Activated B cell treated with CpG ODN at 0.5 μM for 24 hours (primary cell): ENCODE measurements at regions not wholly inside any gene's neighbourhood (a gene's known extent, or its start where the extent isn't known, plus 50 kb on each side); places are given as distances from the start of the nearest gene placed in this dataset.

Experiments used
- ATAC-seq: fragments of 200-7000 bp; cut with Tn5 transposase; one replicate; pipeline ENCODE4 v1.10.0; 2021; ENCODE audit warnings: low read depth, mild to moderate bottlenecking, moderate library complexity
- CTCF ChIA-PET: fragments of 350-600 bp; sonication (Branson Sonifier 250); formaldehyde crosslinking; loops from one replicate; lab custom pipeline; 2021; ENCODE audit warnings: antibody characterized with exemption; lab: Charles Lee
- POLR2A ChIA-PET: fragments of 350-600 bp; sonication (Branson Sonifier 250); formaldehyde crosslinking; loops from one replicate; lab custom pipeline; 2021; ENCODE audit warnings: antibody characterized with exemption; lab: Charles Lee
- DNase-seq: peaks from one replicate; pipeline ENCODE4 v3.0.0; 2022
- H3K27ac Mint-ChIP-seq: one replicate; pipeline ENCODE4 v1.8.0; 2020; ENCODE audit warnings: mixed read lengths
- H3K27me3 Mint-ChIP-seq: one replicate; pipeline ENCODE4 v1.8.0; 2021; ENCODE audit warnings: mixed read lengths
- H3K36me3 Mint-ChIP-seq: one replicate; pipeline ENCODE4 v1.8.0; 2021; ENCODE audit warnings: low read depth, mixed read lengths
- H3K4me1 Mint-ChIP-seq: one replicate; pipeline ENCODE4 v1.8.0; 2021; ENCODE audit warnings: mixed read lengths
- H3K4me3 Mint-ChIP-seq: one replicate; pipeline ENCODE4 v1.8.0; 2020; ENCODE audit warnings: mild to moderate bottlenecking, mixed read lengths
- H3K9me3 Mint-ChIP-seq: one replicate; pipeline ENCODE4 v1.8.0; 2020; ENCODE audit warnings: mixed read lengths
- intact Hi-C: fragments of 100-400 bp; cut with micrococcal nuclease; formaldehyde crosslinking; loops from one replicate; pipeline ENCODE4 v1.15.1; 2024
- TF ChIP-seq, protein P1 (sequence below): fragments of 200-600 bp; IDR thresholded peaks from one replicate; pipeline ENCODE4 v1.8.0; 2022; ENCODE audit warnings: antibody characterized with exemption, mild to moderate bottlenecking

DNA sequence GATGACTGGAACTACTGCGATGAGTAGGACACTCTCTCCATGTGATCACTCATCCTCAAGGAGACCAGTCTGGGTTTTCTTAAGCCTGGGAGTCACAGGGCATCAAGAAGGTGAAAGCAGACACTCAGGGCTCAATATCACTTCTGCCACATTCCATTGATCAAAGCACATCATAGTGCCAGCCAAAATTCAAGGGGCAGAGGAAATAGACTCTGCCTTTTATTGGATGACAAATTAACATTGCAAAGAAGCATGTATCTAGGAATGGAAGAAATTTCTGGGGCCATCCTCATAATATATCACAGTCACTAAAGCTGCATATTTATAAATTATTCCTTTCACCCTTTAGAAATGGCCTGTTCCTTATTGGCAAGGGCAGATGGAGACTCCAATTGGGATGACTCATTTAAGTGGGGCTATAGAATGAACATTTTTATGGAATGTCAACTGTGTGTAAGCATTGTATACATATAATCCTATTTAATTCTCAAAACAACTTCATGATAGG lies 114.8 kb upstream of the CDC42EP3 start:
- POLR2A ChIA-PET, result no interaction called here
- TF ChIP-seq, protein P1, sequence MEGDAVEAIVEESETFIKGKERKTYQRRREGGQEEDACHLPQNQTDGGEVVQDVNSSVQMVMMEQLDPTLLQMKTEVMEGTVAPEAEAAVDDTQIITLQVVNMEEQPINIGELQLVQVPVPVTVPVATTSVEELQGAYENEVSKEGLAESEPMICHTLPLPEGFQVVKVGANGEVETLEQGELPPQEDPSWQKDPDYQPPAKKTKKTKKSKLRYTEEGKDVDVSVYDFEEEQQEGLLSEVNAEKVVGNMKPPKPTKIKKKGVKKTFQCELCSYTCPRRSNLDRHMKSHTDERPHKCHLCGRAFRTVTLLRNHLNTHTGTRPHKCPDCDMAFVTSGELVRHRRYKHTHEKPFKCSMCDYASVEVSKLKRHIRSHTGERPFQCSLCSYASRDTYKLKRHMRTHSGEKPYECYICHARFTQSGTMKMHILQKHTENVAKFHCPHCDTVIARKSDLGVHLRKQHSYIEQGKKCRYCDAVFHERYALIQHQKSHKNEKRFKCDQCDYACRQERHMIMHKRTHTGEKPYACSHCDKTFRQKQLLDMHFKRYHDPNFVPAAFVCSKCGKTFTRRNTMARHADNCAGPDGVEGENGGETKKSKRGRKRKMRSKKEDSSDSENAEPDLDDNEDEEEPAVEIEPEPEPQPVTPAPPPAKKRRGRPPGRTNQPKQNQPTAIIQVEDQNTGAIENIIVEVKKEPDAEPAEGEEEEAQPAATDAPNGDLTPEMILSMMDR, result no peak
- CTCF ChIA-PET, result no interaction called here

DNA sequence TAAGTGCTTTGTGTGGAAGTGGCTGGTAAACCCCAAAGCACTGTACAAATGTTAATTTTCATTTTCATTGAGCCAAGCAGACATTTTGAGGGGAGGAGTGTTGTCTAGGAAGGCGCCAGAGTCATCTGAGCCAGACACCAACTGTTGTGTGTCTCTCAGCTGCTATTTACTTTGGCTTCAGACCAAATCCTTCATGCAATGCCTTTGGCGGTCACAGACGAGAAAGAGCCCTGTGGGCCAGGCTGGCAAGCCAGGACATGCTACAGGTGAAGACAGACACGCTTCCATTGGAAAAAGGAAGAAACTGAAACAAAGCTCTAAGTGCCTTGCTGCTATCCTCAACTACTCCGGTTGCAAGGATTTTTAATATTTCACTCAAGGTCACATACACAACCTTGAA lies 115.4 kb upstream of the CDC42EP3 start:
- Mint-ChIP-seq H3K4me3 (no peak overlapping the region), H3K4me1 (no peaks in the 10 kb centered on the region), H3K27me3 (no peaks in the 10 kb centered on the region), H3K36me3 (peaks cover 5% of the 10 kb centered on the region), H3K27ac (no peak overlapping the region), H3K9me3 (peaks cover 14% of the 10 kb centered on the region)
- ChIA-PET CTCF (no interaction called here), POLR2A (no interaction called here)
- intact Hi-C loops, result no loop called here
- TF ChIP-seq, protein P1, result no peak
- ATAC-seq, result no peak
- DNase-seq, result no peak

More for the DNA sequence above, 114.8 kb upstream of the CDC42EP3 start:
- Mint-ChIP-seq H3K27me3 (no peaks in the 10 kb centered on the region), H3K27ac (no peak overlapping the region), H3K4me1 (no peaks in the 10 kb centered on the region), H3K36me3 (peaks cover 5% of the 10 kb centered on the region), H3K9me3 (peaks cover 14% of the 10 kb centered on the region), H3K4me3 (no peak overlapping the region)
- DNase-seq (no peak), ATAC-seq (no peak)
- intact Hi-C loops, result no loop called here

- intact Hi-C loops, result no loop called here
- Mint-ChIP-seq H3K36me3 (peaks cover 5% of the 10 kb centered on the region), H3K9me3 (peaks cover 14% of the 10 kb centered on the region), H3K27ac (no peak overlapping the region), H3K4me3 (no peak overlapping the region), H3K27me3 (no peaks in the 10 kb centered on the region), H3K4me1 (no peaks in the 10 kb centered on the region)
- TF ChIP-seq, protein P1, result no peak
- ChIA-PET POLR2A (no interaction called here), CTCF (no interaction called here)
- DNase-seq, result no peak
- ATAC-seq, result no peak
These were observed 117.3 kb upstream of the CDC42EP3 start for GRCh38 chr2:37788602-37789209.

GRCh38 chr2:37790019-37790418 lies 118.6 kb upstream of the CDC42EP3 start:
- no peaks in the 10 kb centered on the region for H3K4me1 Mint-ChIP-seq
- peaks cover 14% of the 10 kb centered on the region for H3K9me3 Mint-ChIP-seq
- no peak for DNase-seq
- no peak for ATAC-seq
- ChIA-PET CTCF (no interaction called here), POLR2A (no interaction called here)
- peaks cover 5% of the 10 kb centered on the region for H3K36me3 Mint-ChIP-seq
- intact Hi-C loops, result no loop called here
- no peak overlapping the region for H3K4me3 Mint-ChIP-seq
- TF ChIP-seq, protein P1, result no peak
- H3K27me3 Mint-ChIP-seq, result no peaks in the 10 kb centered on the region
- H3K27ac Mint-ChIP-seq, result no peak overlapping the region

DNA sequence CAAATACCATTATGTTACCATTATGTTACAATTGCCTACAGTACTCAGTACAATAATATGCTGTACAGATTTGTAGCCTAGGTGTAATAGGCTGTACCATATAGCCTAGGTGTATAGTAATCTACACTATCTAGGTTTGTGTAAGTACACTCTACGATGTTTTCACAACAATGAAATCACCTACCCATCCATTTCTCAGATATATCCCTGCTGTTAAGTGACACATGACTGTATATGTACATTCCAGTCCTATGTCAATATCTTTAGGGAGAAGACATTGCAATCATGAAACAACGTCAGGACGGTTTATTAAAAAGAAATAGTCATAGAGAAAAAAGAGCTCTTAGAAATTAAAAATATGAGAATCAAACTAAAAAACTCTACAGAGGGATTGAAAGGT lies 119.0 kb upstream of the CDC42EP3 start:
- no peaks in the 10 kb centered on the region for H3K27me3 Mint-ChIP-seq
- TF ChIP-seq, protein P1, result no peak
- POLR2A ChIA-PET, result no interaction called here
- no peak overlapping the region for H3K27ac Mint-ChIP-seq
- peaks cover 5% of the 10 kb centered on the region for H3K36me3 Mint-ChIP-seq
- ATAC-seq, result no peak
- intact Hi-C loops, result no loop called here
- no peak overlapping the region for H3K4me3 Mint-ChIP-seq
- CTCF ChIA-PET, result no interaction called here
- DNase-seq, result no peak
- H3K9me3 Mint-ChIP-seq, result peaks cover 14% of the 10 kb centered on the region
- no peaks in the 10 kb centered on the region for H3K4me1 Mint-ChIP-seq
